AG04449 (cell line): ENCODE measurements at regions not wholly inside any gene's neighbourhood (a gene's known extent, or its start where the extent isn't known, plus 50 kb on each side); places are given as distances from the start of the nearest gene placed in this dataset.

Experiments
- CTCF ChIA-PET: fragments of 350-600 bp; formaldehyde crosslinking; extraction: SDS; loops from one replicate; lab custom pipeline; 2021; ENCODE audit warnings: antibody characterized with exemption; lab: Yijun Ruan, JAX
- POLR2A ChIA-PET: fragments of 400-600, 350-600 bp; formaldehyde crosslinking; extraction: SDS; loops from one replicate; lab custom pipeline; 2020; ENCODE audit warnings: antibody characterized with exemption, inconsistent platforms; lab: Yijun Ruan, JAX
- DNase-seq: peaks from one replicate; pipeline ENCODE4 v3.0.0-alpha.2; 2010; ENCODE audit warnings: low read depth, low spot score
- H3K4me3 ChIP-seq: 2 replicates; pipeline ENCODE4 v1.5.1; 2011; ENCODE audit warnings: low read depth, mild to moderate bottlenecking, control low read depth, low read length
- CTCF ChIP-seq: IDR thresholded peaks from one replicate; pipeline ENCODE4 v1.5.1; 2011; ENCODE audit warnings: mild to moderate bottlenecking, moderate library complexity, low read length, control low read depth, inconsistent platforms; ENCODE audit not compliant: insufficient read depth; ENCODE audit errors: missing control alignments

- DNase-seq, result no peak
- no peak overlapping the region for H3K4me3 ChIP-seq
- no peak for TF ChIP-seq CTCF
- ChIA-PET POLR2A (no interaction called here), CTCF (no interaction called here)
Measured at GRCh38 chr17:68700421-68700820, 99.3 kb upstream of the FAM20A start.

GRCh38 chr17:68699936-68700335 lies 98.8 kb upstream of the FAM20A start:
- no peak overlapping the region for H3K4me3 ChIP-seq
- POLR2A ChIA-PET, result no interaction called here
- CTCF ChIA-PET, result no interaction called here
- no peak for TF ChIP-seq CTCF
- no peak for DNase-seq

- CTCF ChIA-PET, result interaction anchor here (0.9 kb wide), 1 partner anchor 73 kb away, joined by 3 read pairs; no protein-coding TSS in a partner anchor
- no peak overlapping the region for H3K4me3 ChIP-seq
- POLR2A ChIA-PET, result no interaction called here
- no peak for DNase-seq
- TF ChIP-seq CTCF, result no peak
Measured at GRCh38 chr17:68698746-68699145, 97.6 kb upstream of the FAM20A start.

GRCh38 chr17:68697850-68698361 lies 96.7 kb upstream of the FAM20A start:
- POLR2A ChIA-PET, result interaction anchor here (1.0 kb wide), 1 partner anchor 8 kb away, joined by 3 read pairs; no protein-coding TSS in a partner anchor
- no peak for DNase-seq
- CTCF ChIA-PET, result interaction anchor here (0.9 kb wide), 1 partner anchor 74 kb away, joined by 3 read pairs; no protein-coding TSS in a partner anchor
- no peak overlapping the region for H3K4me3 ChIP-seq
- no peak for TF ChIP-seq CTCF

GRCh38 chr17:68695659-68696058 lies 94.5 kb upstream of the FAM20A start:
- TF ChIP-seq CTCF, result no peak
- DNase-seq, result no peak
- ChIA-PET CTCF (no interaction called here), POLR2A (no interaction called here)
- H3K4me3 ChIP-seq, result no peak overlapping the region

GRCh38 chr17:68694791-68695485 lies 93.8 kb upstream of the FAM20A start:
- ChIA-PET POLR2A (no interaction called here), CTCF (no interaction called here)
- DNase-seq, result no peak
- no peak overlapping the region for H3K4me3 ChIP-seq
- TF ChIP-seq CTCF, result no peak
